ENCODE measurements at regions not wholly inside any gene's neighbourhood (a gene's known extent, or its start where the extent isn't known, plus 50 kb on each side); places are given as distances from the start of the nearest gene placed in this dataset.

DNA sequence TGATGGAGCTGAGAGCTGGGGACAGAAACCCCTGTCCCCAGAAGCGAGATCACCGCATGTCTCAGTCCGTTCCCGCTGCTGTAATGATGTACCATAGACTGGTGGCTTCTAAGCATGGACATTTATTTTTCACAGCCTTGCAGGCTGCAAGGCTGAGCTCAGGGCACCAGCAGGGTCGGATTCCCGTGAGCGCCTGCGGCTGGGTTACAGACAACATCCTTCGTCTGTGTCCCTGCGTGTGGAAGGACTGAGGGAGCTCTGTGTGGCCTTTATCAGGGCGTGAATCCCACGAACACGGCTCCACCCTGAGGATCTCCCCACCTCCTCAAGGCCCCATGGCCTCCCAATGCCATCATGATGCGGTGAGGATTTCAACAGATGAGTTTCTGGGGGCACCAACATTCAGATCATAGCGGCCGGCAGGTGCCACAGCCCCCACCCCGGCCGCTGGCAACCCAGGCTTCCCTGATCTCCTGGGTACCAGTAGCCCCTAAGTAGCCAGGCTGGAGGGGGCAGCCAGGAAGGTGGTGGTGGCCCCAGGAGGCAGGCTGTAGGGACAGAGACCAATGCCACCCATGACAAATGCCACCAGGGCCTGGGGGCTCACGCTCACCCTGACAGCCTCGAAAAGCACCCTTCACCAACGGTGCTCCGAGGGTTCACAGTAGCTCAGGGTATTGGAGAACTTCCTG, 104.4 kb downstream of the CRYAA start:
- ChIA-PET POLR2A (interaction anchor here (0.5 kb wide), 1 partner anchor 71 kb away, joined by 3 read pairs; no protein-coding TSS in a partner anchor), CTCF (no interaction called here)
- no peaks in the 10 kb centered on the region for H3K4me1 Mint-ChIP-seq (ENCODE audit: insufficient read depth, unreplicated experiment)
- no peaks in the 10 kb centered on the region for H3K9me3 Mint-ChIP-seq (ENCODE audit: unreplicated experiment)
- TF ChIP-seq, protein P1, sequence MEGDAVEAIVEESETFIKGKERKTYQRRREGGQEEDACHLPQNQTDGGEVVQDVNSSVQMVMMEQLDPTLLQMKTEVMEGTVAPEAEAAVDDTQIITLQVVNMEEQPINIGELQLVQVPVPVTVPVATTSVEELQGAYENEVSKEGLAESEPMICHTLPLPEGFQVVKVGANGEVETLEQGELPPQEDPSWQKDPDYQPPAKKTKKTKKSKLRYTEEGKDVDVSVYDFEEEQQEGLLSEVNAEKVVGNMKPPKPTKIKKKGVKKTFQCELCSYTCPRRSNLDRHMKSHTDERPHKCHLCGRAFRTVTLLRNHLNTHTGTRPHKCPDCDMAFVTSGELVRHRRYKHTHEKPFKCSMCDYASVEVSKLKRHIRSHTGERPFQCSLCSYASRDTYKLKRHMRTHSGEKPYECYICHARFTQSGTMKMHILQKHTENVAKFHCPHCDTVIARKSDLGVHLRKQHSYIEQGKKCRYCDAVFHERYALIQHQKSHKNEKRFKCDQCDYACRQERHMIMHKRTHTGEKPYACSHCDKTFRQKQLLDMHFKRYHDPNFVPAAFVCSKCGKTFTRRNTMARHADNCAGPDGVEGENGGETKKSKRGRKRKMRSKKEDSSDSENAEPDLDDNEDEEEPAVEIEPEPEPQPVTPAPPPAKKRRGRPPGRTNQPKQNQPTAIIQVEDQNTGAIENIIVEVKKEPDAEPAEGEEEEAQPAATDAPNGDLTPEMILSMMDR (IDR thresholded peaks at IDR 0.05; ENCODE audit: unreplicated experiment) = no peak
- BruUV-seq (replicated peaks) = no TSS peak
- no peaks in the 10 kb centered on the region for H3K27me3 Mint-ChIP-seq (ENCODE audit: insufficient read depth, unreplicated experiment)
- H3K27ac Mint-ChIP-seq (ENCODE audit: low read depth, unreplicated experiment) = no peak overlapping the region
- intact Hi-C loops (cut with micrococcal nuclease) = no loop called here
- no peak for DNase-seq (ENCODE audit: unreplicated experiment)
- H3K4me3 Mint-ChIP-seq (ENCODE audit: unreplicated experiment) = no peak overlapping the region
- H3K36me3 Mint-ChIP-seq (ENCODE audit: insufficient read depth, unreplicated experiment) = no peaks in the 10 kb centered on the region

DNA sequence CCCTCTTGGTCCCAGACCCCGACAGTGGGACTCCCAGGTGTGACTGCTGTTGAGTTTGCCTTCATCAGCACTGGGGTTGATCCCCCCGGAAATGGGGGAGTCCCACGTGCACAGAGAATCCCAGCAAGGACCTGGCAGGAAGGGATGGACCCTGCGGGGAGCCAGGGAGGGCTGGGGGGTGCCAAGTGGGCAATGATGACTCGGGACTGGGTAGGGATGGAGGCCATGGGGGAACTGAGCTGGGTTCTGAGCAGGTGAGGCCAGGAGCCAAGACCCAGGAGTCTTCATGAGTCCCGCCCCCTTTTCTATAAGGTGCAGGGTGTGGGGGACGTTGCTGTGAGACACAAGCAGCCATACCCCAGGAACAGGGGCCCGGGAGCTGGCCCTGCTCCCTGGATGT, 103.8 kb downstream of the CRYAA start:
- no peak overlapping the region for H3K27ac Mint-ChIP-seq (ENCODE audit: low read depth, unreplicated experiment)
- no peaks in the 10 kb centered on the region for H3K36me3 Mint-ChIP-seq (ENCODE audit: insufficient read depth, unreplicated experiment)
- H3K4me3 Mint-ChIP-seq (ENCODE audit: unreplicated experiment) = no peak overlapping the region
- no TSS peak for BruUV-seq (replicated peaks)
- H3K4me1 Mint-ChIP-seq (ENCODE audit: insufficient read depth, unreplicated experiment) = no peaks in the 10 kb centered on the region
- TF ChIP-seq, protein P1 (IDR thresholded peaks at IDR 0.05; ENCODE audit: unreplicated experiment) = no peak
- H3K27me3 Mint-ChIP-seq (ENCODE audit: insufficient read depth, unreplicated experiment) = no peaks in the 10 kb centered on the region
- no peak for DNase-seq (ENCODE audit: unreplicated experiment)
- POLR2A ChIA-PET = interaction anchor here (0.5 kb wide), 1 partner anchor 71 kb away, joined by 3 read pairs; no protein-coding TSS in a partner anchor
- CTCF ChIA-PET = no interaction called here
- intact Hi-C loops (cut with micrococcal nuclease) = no loop called here
- H3K9me3 Mint-ChIP-seq (ENCODE audit: unreplicated experiment) = no peaks in the 10 kb centered on the region

DNA sequence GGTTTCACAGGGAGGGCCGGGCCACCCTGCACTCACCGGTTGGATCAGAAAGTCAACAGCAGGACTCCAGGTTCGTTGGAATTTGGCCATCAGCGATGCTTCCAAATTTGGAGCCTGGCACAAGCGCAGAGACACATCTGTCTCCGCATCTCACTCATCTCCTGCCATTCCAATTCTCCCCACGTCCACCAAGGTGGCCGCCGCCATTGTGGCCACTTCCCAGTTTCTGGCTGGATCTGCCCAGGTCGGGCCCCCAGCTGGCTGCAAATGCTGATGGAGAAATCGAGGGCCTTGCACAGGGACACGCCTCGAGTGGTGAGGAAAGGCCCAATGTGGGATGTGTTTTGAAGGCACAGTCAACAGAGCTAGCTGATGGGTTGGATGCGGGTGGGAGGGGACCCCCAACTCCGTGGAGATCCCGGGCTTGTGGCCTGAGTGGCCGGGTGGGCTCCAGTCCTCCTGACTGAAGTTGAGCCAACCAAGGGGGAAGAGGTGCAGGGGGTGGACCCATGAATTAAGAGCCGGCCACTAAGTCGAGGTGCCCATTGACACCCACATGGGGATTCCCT, 102.7 kb downstream of the CRYAA start:
- no peaks in the 10 kb centered on the region for H3K9me3 Mint-ChIP-seq (ENCODE audit: unreplicated experiment)
- ChIA-PET POLR2A (no interaction called here), CTCF (no interaction called here)
- intact Hi-C loops (cut with micrococcal nuclease) = no loop called here
- no TSS peak for BruUV-seq (replicated peaks)
- TF ChIP-seq, protein P1 (IDR thresholded peaks at IDR 0.05; ENCODE audit: unreplicated experiment) = no peak
- peaks cover 2% of the 10 kb centered on the region for H3K4me1 Mint-ChIP-seq (ENCODE audit: insufficient read depth, unreplicated experiment)
- H3K36me3 Mint-ChIP-seq (ENCODE audit: insufficient read depth, unreplicated experiment) = no peaks in the 10 kb centered on the region
- H3K27me3 Mint-ChIP-seq (ENCODE audit: insufficient read depth, unreplicated experiment) = no peaks in the 10 kb centered on the region
- no peak overlapping the region for H3K27ac Mint-ChIP-seq (ENCODE audit: low read depth, unreplicated experiment)
- DNase-seq (ENCODE audit: unreplicated experiment) = no peak
- H3K4me3 Mint-ChIP-seq (ENCODE audit: unreplicated experiment) = no peak overlapping the region

DNA sequence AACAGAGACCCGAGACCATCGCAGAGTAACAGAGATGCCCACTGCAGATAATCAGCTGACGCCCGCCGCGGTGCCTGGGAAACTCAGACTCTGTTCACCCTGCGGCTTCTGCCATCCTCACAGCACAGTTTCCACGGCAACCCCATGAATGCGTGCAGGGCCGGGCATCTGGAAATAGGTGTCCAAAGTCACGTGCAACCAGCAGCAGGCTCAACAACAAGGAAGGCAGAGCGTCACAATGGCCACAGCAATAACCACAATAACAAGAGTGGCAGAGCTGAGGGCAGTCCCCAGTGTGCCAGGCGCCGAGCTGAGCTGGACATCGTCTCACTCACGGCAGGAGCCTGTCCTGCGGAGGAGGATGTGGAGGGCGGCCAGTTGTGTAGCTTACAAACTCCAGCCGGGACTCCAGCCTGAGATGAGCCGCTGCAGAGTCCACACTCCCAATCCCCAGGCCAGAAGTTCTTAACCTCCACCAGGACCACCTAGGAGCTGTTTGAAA, 102.0 kb downstream of the CRYAA start:
- no peaks in the 10 kb centered on the region for H3K27me3 Mint-ChIP-seq (ENCODE audit: insufficient read depth, unreplicated experiment)
- DNase-seq (ENCODE audit: unreplicated experiment) = no peak
- BruUV-seq (replicated peaks) = no TSS peak
- H3K27ac Mint-ChIP-seq (ENCODE audit: low read depth, unreplicated experiment) = no peak overlapping the region
- TF ChIP-seq, protein P1 (IDR thresholded peaks at IDR 0.05; ENCODE audit: unreplicated experiment) = no peak
- H3K4me1 Mint-ChIP-seq (ENCODE audit: insufficient read depth, unreplicated experiment) = peaks cover 8% of the 10 kb centered on the region
- intact Hi-C loops (cut with micrococcal nuclease) = no loop called here
- H3K9me3 Mint-ChIP-seq (ENCODE audit: unreplicated experiment) = no peaks in the 10 kb centered on the region
- no peak overlapping the region for H3K4me3 Mint-ChIP-seq (ENCODE audit: unreplicated experiment)
- peaks cover 3% of the 10 kb centered on the region for H3K36me3 Mint-ChIP-seq (ENCODE audit: insufficient read depth, unreplicated experiment)
- POLR2A ChIA-PET = no interaction called here
- CTCF ChIA-PET = no interaction called here

All from MCF 10A (cell line).